HUES6 (cell line): ENCODE measurements at regions not wholly inside any gene's neighbourhood (a gene's known extent, or its start where the extent isn't known, plus 50 kb on each side); places are given as distances from the start of the nearest gene placed in this dataset.
"Not testable (repeated sequence)": the region's sequence is repeated elsewhere in the genome, so short reads cannot be mapped to it uniquely, and the experiment has no call there.

Source experiments
- H3K27ac ChIP-seq: 2 replicates; pipeline ENCODE4 v1.7.0; 2013; ENCODE audit warnings: low read depth, mild to moderate bottlenecking, low read length, inconsistent platforms
- H3K27me3 ChIP-seq: 2 replicates; pipeline ENCODE4 v1.6.1; 2013; ENCODE audit warnings: low read length; ENCODE audit not compliant: control insufficient read depth, insufficient read depth
- H3K36me3 ChIP-seq: 2 replicates; pipeline ENCODE4 v1.6.1; 2013; ENCODE audit warnings: low read length; ENCODE audit not compliant: control insufficient read depth, insufficient read depth
- H3K4me1 ChIP-seq: 2 replicates; pipeline ENCODE4 v1.6.1; 2013; ENCODE audit warnings: low read length; ENCODE audit not compliant: control insufficient read depth, insufficient read depth
- H3K4me3 ChIP-seq: 2 replicates; pipeline ENCODE4 v1.5.1; 2013; ENCODE audit warnings: low read depth, low read length
- H3K9ac ChIP-seq: one replicate; pipeline ENCODE4 v1.6.1; 2013; ENCODE audit warnings: mild to moderate bottlenecking, low read length
- H3K9me3 ChIP-seq: 2 replicates; pipeline ENCODE4 v1.6.1; 2013; ENCODE audit warnings: low read depth, low read length; ENCODE audit not compliant: control insufficient read depth, insufficient read depth

- peaks cover 30% of the 10 kb centered on the region; the same call in 1 of the 2 replicates for H3K9me3 ChIP-seq
- not testable (repeated sequence) for H3K27me3 ChIP-seq, H3K4me3 ChIP-seq, H3K9ac ChIP-seq, H3K27ac ChIP-seq, H3K4me1 ChIP-seq, H3K36me3 ChIP-seq
Observed at GRCh38 chr17:21782107-21782506, 89.8 kb downstream of the KCNJ18 start.

DNA sequence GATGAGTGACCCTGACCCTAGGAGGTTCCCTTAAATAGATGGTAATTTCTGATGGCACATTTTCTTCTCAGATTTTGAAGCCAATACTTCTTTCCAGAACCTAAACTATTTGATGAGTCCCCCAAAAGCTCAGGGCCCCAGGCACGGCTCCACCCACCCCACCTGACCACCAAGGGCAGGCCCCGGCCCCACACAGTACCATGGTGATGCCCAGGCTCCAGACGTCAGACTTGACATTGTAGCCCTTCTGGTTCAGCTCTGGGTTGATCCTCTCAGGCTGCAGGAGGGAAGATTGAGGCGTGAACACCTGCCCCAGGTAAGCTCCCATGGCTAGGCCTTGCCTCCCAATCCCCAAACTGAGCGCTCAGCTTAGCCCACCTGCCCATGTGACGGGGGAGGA, 90.3 kb downstream of the KCNJ18 start:
- H3K9me3 ChIP-seq = peaks cover 30% of the 10 kb centered on the region; the same call in 1 of the 2 replicates
- H3K4me1 ChIP-seq, H3K27ac ChIP-seq, H3K27me3 ChIP-seq, H3K36me3 ChIP-seq, H3K4me3 ChIP-seq, H3K9ac ChIP-seq: not testable (repeated sequence)

- H3K27ac ChIP-seq, H3K27me3 ChIP-seq: not testable (repeated sequence)
Observed at GRCh38 chr17:21783017-21783416, 90.7 kb downstream of the KCNJ18 start.

GRCh38 chr17:21814272-21814671, 121.9 kb downstream of the KCNJ18 start:
- not testable (repeated sequence) for H3K4me3 ChIP-seq, H3K36me3 ChIP-seq, H3K9ac ChIP-seq, H3K27me3 ChIP-seq, H3K4me1 ChIP-seq, H3K27ac ChIP-seq
- peaks cover 42% of the 10 kb centered on the region for H3K9me3 ChIP-seq

More at GRCh38 chr17:21783017-21783416, 90.7 kb downstream of the KCNJ18 start:
- not testable (repeated sequence) for H3K4me3 ChIP-seq, H3K36me3 ChIP-seq, H3K4me1 ChIP-seq, H3K9ac ChIP-seq
- H3K9me3 ChIP-seq = peaks cover 30% of the 10 kb centered on the region; the same call in 1 of the 2 replicates

DNA sequence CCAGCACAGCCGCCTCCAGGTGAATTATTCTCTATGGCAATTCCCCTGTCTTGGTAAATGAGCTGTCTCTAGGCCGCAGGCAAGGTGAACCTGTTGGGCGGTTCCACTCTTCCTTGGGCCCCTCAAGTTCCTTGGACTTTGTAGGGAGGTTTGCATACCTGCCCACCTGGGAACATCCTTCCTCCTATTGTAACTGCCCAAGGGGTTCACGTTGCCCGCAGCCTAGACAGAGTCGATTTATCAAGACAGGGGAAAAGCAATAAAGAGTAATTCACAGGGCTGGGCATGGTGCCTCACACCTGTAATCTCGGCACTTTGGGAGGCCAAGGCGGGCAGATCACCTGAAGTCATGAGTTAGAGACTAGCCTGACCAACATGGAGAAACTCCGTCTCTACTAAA, 122.5 kb downstream of the KCNJ18 start:
- Histone ChIP-seq H3K4me1 (no peaks in the 10 kb centered on the region), H3K4me3 (no peak overlapping the region), H3K9me3 (peaks cover 45% of the 10 kb centered on the region), H3K27ac (no peak overlapping the region), H3K27me3 (no peaks in the 10 kb centered on the region), H3K36me3 (no peaks in the 10 kb centered on the region), H3K9ac (no peak overlapping the region)

DNA sequence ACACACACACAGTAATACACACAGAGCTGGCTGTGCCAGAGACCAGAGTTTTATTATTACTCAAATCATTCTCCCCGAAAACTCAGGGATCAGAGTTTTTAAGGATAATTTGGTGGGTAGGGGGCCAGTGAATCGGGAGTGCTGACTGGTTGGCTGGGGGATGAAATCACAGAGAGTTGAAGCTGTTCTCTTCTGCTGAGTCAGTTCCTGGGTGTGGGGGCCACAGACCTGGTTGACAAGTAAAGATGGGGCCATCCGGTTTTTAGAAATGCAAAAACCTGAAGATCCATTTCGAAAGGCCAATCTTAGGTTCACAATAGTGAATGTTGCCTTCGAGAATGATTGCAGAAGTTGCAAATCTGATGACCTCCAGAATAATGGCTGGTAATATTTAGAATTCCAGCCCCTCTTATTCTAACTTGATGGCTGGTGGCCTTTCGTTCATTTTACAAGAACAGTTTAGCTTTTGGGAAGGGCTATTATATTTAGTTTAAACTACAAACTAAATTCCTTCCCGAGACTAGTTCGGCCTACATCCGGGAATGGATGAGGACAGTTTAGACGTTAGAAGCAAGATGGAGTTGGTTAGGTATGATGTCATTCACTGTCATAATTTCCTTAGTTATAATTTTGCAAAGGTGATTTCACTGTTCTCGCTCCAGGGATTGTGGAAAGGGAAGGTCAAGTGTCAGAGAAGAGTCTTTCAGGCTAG, 123.2 kb downstream of the KCNJ18 start:
- peaks cover 3% of the 10 kb centered on the region; the same call in 1 of the 2 replicates for H3K27me3 ChIP-seq
- no peak overlapping the region for H3K4me3 ChIP-seq
- no peaks in the 10 kb centered on the region for H3K4me1 ChIP-seq
- no peak overlapping the region for H3K9ac ChIP-seq
- H3K36me3 ChIP-seq = no peaks in the 10 kb centered on the region
- H3K27ac ChIP-seq = no peak overlapping the region
- peaks cover 51% of the 10 kb centered on the region for H3K9me3 ChIP-seq

DNA sequence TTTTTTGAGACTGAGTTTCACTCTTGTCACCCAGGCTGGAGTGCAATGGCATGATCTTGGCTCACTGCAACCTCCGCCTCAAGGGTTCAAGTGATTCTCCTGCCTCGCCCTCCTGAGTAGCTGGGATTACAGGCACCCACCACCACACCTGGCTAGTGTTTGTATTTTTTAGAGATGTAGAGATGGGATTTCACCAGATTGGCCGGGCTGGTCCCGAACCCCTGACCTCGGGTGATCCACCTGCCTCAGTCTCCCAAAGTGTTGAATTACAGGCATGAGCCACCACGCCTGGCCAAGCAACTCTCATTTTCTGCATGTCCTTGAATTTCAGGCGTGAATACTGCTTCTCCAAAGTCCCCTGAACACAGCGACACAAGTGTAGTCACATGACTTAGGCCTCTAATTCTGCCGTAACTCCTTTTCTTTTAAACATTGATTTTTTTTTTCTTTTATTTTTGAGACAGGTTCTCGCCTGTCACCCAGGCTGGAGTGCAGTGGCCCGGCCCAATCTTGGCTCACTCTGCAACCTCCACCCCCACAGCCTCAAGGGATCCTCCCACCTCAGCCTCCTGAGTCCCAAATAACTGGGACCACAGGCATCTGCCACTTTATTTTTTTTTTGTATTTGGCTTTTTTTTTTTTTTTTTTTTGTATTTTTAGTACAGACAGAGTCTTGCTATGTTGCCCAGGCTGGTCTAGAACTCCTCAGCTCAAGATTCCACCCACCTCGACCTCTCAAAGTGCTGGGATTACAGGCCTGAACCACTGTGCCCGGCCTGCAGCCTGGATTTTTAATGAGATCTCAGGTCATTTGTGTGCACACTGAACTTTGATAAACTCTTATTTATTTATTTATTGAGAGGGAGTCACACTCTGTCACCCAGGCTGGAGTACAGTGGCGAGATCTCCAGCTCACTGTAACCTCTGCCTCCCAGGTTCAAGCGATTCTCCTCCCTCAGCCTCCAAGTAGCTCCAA, 124.6 kb downstream of the KCNJ18 start:
- H3K9me3 ChIP-seq = peaks cover 64% of the 10 kb centered on the region
- H3K27me3 ChIP-seq = peaks cover 3% of the 10 kb centered on the region; the same call in 1 of the 2 replicates
- no peaks in the 10 kb centered on the region for H3K4me1 ChIP-seq

DNA sequence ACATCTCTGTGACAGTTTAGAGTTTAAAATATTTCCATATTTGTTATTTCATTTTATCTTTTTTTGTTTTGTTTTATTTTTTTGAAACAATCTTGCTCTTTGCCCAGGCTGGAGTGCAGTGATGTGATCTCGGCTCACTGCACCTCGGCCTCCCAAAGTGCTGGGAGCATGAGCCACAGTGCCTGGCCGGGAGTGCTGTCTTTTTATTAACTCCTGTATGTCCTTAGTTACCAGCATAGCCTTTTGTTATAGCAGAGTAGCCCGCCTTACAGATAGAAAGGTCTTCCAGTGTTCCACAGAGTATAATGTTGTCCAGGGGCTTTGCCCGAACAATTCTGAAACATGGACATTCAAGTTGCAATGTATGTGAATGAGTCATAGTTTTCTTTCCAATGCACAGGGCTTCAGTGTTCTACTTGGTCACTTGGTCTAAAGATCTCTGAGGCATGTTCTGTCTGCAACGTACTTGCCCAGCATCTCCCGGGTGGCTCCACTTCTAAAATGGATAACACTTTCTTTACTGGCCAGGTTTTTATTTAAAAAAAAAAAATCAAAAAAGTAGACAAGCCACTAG, 125.6 kb downstream of the KCNJ18 start:
- H3K9me3 ChIP-seq = peaks cover 73% of the 10 kb centered on the region
- no peaks in the 10 kb centered on the region for H3K4me1 ChIP-seq
- H3K36me3 ChIP-seq = no peaks in the 10 kb centered on the region
- no peak overlapping the region for H3K27ac ChIP-seq
- H3K27me3 ChIP-seq = peaks cover 3% of the 10 kb centered on the region; the same call in 1 of the 2 replicates
- H3K9ac ChIP-seq = no peak overlapping the region
- no peak overlapping the region for H3K4me3 ChIP-seq

More for the DNA sequence above, 124.6 kb downstream of the KCNJ18 start:
- Histone ChIP-seq H3K27ac (no peak overlapping the region), H3K4me3 (no peak overlapping the region), H3K9ac (no peak overlapping the region), H3K36me3 (no peaks in the 10 kb centered on the region)

- Histone ChIP-seq H3K27me3 (peaks cover 3% of the 10 kb centered on the region; the same call in 1 of the 2 replicates), H3K9me3 (peaks cover 63% of the 10 kb centered on the region; the same call in 1 of the 2 replicates), H3K4me3 (no peak overlapping the region), H3K36me3 (no peaks in the 10 kb centered on the region), H3K4me1 (no peaks in the 10 kb centered on the region), H3K27ac (no peak overlapping the region), H3K9ac (no peak overlapping the region)
Observed at GRCh38 chr17:21823090-21823489, 130.8 kb downstream of the KCNJ18 start.

DNA sequence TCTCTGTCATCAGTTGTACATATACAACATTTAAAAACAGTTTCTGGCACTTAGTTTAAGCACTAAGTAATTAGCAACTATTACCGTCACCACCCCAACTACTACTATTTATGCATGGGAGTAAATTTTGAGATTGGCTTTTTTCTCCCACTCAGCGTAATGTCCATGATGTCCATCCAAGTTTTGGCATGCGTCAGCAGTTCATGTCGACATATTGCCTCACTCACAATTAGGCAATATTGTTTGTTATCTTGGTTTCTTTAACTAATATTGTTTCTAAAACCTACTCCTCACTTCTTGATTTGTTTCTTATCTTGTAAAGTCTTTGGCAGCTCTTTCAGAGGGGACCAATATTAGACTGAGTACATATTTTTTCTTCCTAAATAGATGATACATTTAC, 131.3 kb downstream of the KCNJ18 start:
- no peak overlapping the region for H3K9ac ChIP-seq
- H3K27ac ChIP-seq = no peak overlapping the region
- H3K4me1 ChIP-seq = no peaks in the 10 kb centered on the region
- H3K36me3 ChIP-seq = no peaks in the 10 kb centered on the region
- H3K4me3 ChIP-seq = no peak overlapping the region
- H3K9me3 ChIP-seq = peaks cover 59% of the 10 kb centered on the region; the same call in 1 of the 2 replicates
- H3K27me3 ChIP-seq = peaks cover 3% of the 10 kb centered on the region; the same call in 1 of the 2 replicates
